BJ (cell line): ENCODE measurements at regions not wholly inside any gene's neighbourhood (a gene's known extent, or its start where the extent isn't known, plus 50 kb on each side); places are given as distances from the start of the nearest gene placed in this dataset.

ENCODE experiments used
- CTCF ChIA-PET: fragments of 350-600 bp; formaldehyde crosslinking; extraction: SDS; loops from one replicate; lab custom pipeline; 2021; ENCODE audit warnings: antibody characterized with exemption, inconsistent platforms; lab: Yijun Ruan, JAX
- POLR2A ChIA-PET: fragments of 300-600 bp; sonication (Branson Sonifier 250); formaldehyde crosslinking; extraction: SDS; loops from one replicate; lab custom pipeline; 2021; ENCODE audit warnings: antibody characterized with exemption; lab: Charles Lee
- DNase-seq: peaks from one replicate; pipeline ENCODE4 v3.0.0-alpha.2; 2011; ENCODE audit warnings: low read depth
- H3K27me3 ChIP-seq: 2 replicates; pipeline ENCODE4 v1.6.0; 2011; ENCODE audit warnings: low read length; ENCODE audit not compliant: control insufficient read depth, insufficient read depth
- H3K36me3 ChIP-seq: 2 replicates; pipeline ENCODE4 v1.5.1; 2011; ENCODE audit warnings: low read length; ENCODE audit not compliant: control insufficient read depth, insufficient read depth
- H3K4me3 ChIP-seq: 2 replicates; pipeline ENCODE4 v1.5.1; 2011; ENCODE audit warnings: low read depth, mild to moderate bottlenecking, control low read depth, low read length
- CTCF ChIP-seq: IDR thresholded peaks from 2 replicates; pipeline ENCODE4 v1.5.1; 2011; ENCODE audit warnings: low read depth, mild to moderate bottlenecking, control low read depth, inconsistent platforms, low read length, moderate library complexity; ENCODE audit not compliant: insufficient read depth

- no peaks in the 10 kb centered on the region for H3K27me3 ChIP-seq
- POLR2A ChIA-PET, result no interaction called here
- CTCF ChIA-PET, result interaction anchor here (0.7 kb wide), 1 partner anchor 190 kb away, joined by 4 read pairs; no protein-coding TSS in a partner anchor
- H3K4me3 ChIP-seq, result no peak overlapping the region
- no peak for DNase-seq
- H3K36me3 ChIP-seq, result no peaks in the 10 kb centered on the region
- TF ChIP-seq CTCF, result no peak
Measured at GRCh38 chr6:15074806-15075205, 171.1 kb upstream of the JARID2 start.

- Histone ChIP-seq H3K36me3 (no peaks in the 10 kb centered on the region), H3K27me3 (no peaks in the 10 kb centered on the region), H3K4me3 (no peak overlapping the region)
- ChIA-PET POLR2A (no interaction called here), CTCF (interaction anchor here (0.6 to 1.6 kb wide), 3 partner anchors 10 to 399 kb away, joined by 3 to 4 read pairs (median 4); no protein-coding TSS in a partner anchor)
- no peak for DNase-seq
- TF ChIP-seq CTCF, result no peak
Measured at GRCh38 chr6:15076565-15076964, 169.3 kb upstream of the JARID2 start.

- CTCF ChIA-PET, result interaction anchor here (0.6 to 1.6 kb wide), 3 partner anchors 9 to 399 kb away, joined by 3 to 4 read pairs (median 4); no protein-coding TSS in a partner anchor
- DNase-seq, result no peak
- Histone ChIP-seq H3K36me3 (no peaks in the 10 kb centered on the region), H3K4me3 (no peak overlapping the region), H3K27me3 (no peaks in the 10 kb centered on the region)
- POLR2A ChIA-PET, result no interaction called here
- no peak for TF ChIP-seq CTCF
Measured at GRCh38 chr6:15077006-15077405, 168.9 kb upstream of the JARID2 start.

GRCh38 chr6:15077961-15078360 is 167.9 kb upstream of the JARID2 start:
- no peak for DNase-seq
- CTCF ChIA-PET, result no interaction called here

GRCh38 chr6:15079288-15079817 is 166.5 kb upstream of the JARID2 start:
- ChIA-PET CTCF (interaction anchor here (0.6 kb wide), 1 partner anchor 451 kb away, joined by 3 read pairs; no protein-coding TSS in a partner anchor), POLR2A (no interaction called here)
- Histone ChIP-seq H3K27me3 (no peaks in the 10 kb centered on the region), H3K4me3 (no peak overlapping the region), H3K36me3 (no peaks in the 10 kb centered on the region)
- no peak for TF ChIP-seq CTCF
- no peak for DNase-seq

More at GRCh38 chr6:15077961-15078360, 167.9 kb upstream of the JARID2 start:
- no peaks in the 10 kb centered on the region for H3K27me3 ChIP-seq
- POLR2A ChIA-PET, result no interaction called here
- no peaks in the 10 kb centered on the region for H3K36me3 ChIP-seq
- no peak overlapping the region for H3K4me3 ChIP-seq
- no peak for TF ChIP-seq CTCF
